ENCODE measurements at regions not wholly inside any gene's neighbourhood (a gene's known extent, or its start where the extent isn't known, plus 50 kb on each side); places are given as distances from the start of the nearest gene placed in this dataset.

- DNase-seq (ENCODE audit: low read depth in 2 of 2): no peak
Observed at GRCh38 chr17:52255347-52255746, 96.8 kb upstream of the CA10 start.

- no peak for DNase-seq (ENCODE audit: low read depth in 2 of 2)
Observed at GRCh38 chr17:52244689-52245088, 86.2 kb upstream of the CA10 start.

- DNase-seq (ENCODE audit: low read depth in 2 of 2): no peak
Observed at GRCh38 chr17:52242268-52242667, 83.8 kb upstream of the CA10 start.

- no peak for DNase-seq (ENCODE audit: low read depth in 2 of 2)
Observed at GRCh38 chr17:52237151-52237550, 78.6 kb upstream of the CA10 start.

GRCh38 chr17:52235516-52235915, 77.0 kb upstream of the CA10 start:
- no peak for DNase-seq (ENCODE audit: low read depth in 2 of 2)

- no peak for DNase-seq (ENCODE audit: low read depth in 2 of 2)
Observed at GRCh38 chr17:52233632-52234031, 75.1 kb upstream of the CA10 start.

GRCh38 chr17:52233176-52233575, 74.7 kb upstream of the CA10 start:
- DNase-seq (ENCODE audit: low read depth in 2 of 2): no peak

GRCh38 chr17:52228823-52229222, 70.3 kb upstream of the CA10 start:
- no peak for DNase-seq (ENCODE audit: low read depth in 2 of 2)

- DNase-seq (ENCODE audit: low read depth in 2 of 2): no peak
Observed at GRCh38 chr17:52227926-52228325, 69.4 kb upstream of the CA10 start.

GRCh38 chr17:52213451-52213850, 54.9 kb upstream of the CA10 start:
- DNase-seq (ENCODE audit: low read depth in 2 of 2): no peak

- no peak for DNase-seq (ENCODE audit: low read depth in 2 of 2)
Observed at GRCh38 chr17:52212851-52213250, 54.3 kb upstream of the CA10 start.

- DNase-seq (ENCODE audit: low read depth in 2 of 2): no peak
Observed at GRCh38 chr17:52209507-52209906, 51.0 kb upstream of the CA10 start.

All from dermis microvascular lymphatic vessel endothelial cell (primary cell).